ENCODE measurements at regions not wholly inside any gene's neighbourhood (a gene's known extent, or its start where the extent isn't known, plus 50 kb on each side); places are given as distances from the start of the nearest gene placed in this dataset.
"Not testable (repeated sequence)": the region's sequence is repeated elsewhere in the genome, so short reads cannot be mapped to it uniquely, and the experiment has no call there.

GRCh38 chr13:50274181-50274580 lies 258.9 kb downstream of the KCNRG start:
- DNase-seq: no peak

- DNase-seq: no peak
Measured at GRCh38 chr13:50275392-50276063, 260.3 kb downstream of the KCNRG start.

DNA sequence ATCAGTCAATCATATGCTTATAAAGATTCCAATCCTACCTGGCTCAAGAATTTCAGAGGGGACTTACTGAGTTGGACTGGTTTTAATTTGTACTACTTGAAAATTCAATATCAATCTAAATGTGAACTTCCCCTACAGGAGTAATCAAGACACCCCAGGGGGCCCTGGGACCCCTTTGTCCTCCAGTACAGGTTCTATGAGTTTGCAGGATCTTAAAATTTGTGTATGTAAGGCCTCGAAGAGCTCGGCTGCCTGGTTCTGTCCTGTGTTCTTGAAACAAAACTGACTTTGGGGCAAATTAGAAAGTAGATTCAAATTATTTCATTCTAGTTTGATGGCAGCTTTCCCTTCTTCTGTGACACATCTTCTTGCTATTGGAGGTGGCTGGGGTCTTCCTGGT lies 261.3 kb downstream of the KCNRG start:
- no peak for DNase-seq

- no peak for DNase-seq
Measured at GRCh38 chr13:50277127-50277526, 261.9 kb downstream of the KCNRG start.

- no peak for DNase-seq
Measured at GRCh38 chr13:50277906-50278305, 262.7 kb downstream of the KCNRG start.

DNA sequence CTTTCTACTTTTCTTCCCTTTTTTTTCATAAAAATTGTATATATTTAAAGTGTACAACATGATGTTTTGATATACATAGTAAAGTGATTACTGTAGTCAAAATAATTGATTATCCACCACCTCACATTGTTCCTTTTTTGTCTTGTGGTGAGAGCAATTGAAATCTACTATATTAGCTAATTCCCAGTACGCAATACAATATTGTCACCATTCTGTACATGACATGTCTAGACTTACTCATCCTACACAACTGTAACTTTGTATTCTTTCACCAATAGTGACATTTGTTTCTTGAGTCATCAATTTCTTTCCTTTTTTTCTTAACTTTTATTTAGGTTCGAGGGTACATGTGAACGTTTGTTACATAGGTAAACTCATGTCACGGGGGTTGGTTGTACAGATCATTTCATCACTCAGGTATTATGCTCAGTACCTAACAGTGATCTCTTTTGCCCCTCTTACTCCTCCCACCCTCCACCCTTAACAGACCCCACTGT lies 265.2 kb downstream of the KCNRG start:
- DNase-seq: no peak

DNA sequence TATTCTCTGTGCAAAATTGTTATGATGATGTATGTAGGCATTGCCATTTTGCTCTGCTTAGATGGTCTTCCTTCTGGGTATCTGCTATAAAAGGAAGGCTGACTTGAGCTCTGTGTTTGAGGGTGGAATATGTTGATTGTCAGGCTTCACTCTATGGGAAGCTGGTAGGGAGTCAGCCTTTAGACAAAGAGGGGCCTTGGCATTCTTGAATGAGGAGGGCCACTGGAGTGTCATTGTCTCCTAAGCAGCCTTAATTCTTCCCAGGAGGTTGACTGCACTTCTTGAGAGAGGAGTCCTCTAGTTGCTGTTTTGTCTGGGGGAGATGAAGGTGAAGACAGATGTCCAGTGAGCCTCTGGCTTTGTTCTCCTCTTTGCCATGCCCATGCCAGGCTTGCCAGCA lies 266.8 kb downstream of the KCNRG start:
- no peak for DNase-seq

- DNase-seq: no peak
Measured at GRCh38 chr13:50283017-50283416, 267.8 kb downstream of the KCNRG start.

- DNase-seq: no peak
Measured at GRCh38 chr13:50284540-50284939, 269.3 kb downstream of the KCNRG start.

GRCh38 chr13:50285283-50285682 lies 270.0 kb downstream of the KCNRG start:
- no peak for DNase-seq

GRCh38 chr13:50286324-50286723 lies 271.1 kb downstream of the KCNRG start:
- no peak for DNase-seq

- no peak for DNase-seq
Measured at GRCh38 chr13:50290186-50290585, 274.9 kb downstream of the KCNRG start.

DNA sequence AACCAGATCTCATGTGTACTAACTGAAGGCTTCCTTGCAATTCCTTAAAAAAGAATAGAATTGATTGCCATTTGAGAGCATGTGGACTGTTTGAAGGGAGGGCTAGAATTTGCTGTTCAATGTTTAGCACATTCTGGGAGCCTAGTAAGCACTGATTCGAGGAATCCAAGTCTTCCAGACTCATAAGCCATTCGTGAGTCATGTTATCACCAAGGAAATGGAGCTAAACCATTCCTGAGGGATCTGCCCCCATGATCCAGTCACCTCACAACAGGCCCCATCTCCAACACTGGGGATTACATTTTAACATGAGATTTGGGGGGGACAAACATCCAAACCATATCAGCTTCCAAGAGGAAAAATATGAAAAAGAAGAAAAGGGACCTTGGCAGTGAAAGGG lies 276.4 kb downstream of the KCNRG start:
- no peak for DNase-seq

- no peak for DNase-seq
Measured at GRCh38 chr13:50292081-50292480, 276.8 kb downstream of the KCNRG start.

- DNase-seq: not testable (repeated sequence)
Measured at GRCh38 chr13:50294425-50294824, 279.2 kb downstream of the KCNRG start.

GRCh38 chr13:50299546-50300249 lies 284.5 kb downstream of the KCNRG start:
- no peak for DNase-seq

DNA sequence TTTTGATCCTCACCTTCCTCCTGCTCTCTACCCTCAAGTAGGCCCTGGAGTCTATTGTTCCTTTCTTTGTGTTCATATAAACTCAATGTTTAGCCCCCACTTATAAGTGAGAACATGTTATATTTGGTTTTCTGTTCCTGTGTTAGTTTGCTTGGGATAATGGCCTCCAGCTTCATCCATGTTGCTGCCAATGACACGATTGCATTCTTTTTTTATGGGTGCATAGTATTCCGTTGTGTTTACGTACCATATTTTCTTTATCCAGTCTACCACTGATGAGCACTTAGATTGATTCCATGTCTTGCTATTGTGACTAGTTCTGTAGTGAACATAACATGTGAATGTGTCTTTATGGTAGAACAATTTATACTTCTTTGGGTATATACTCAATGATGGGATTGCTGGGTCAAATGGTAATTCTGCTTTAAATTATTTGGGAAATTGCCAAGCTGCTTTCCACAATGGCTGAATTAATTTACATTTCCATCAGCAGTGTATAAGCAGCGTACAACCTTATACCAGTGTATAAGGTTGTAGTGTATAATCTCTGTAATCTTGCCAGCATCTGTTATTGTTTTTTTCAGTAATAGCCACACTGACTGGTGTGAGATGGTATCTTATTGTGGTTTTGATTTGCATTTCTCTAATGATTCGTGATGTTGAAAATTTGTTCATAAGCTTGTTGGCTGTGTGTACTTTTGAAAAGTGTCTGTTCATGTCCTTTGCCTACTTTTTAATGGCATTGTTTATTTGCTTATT lies 288.9 kb downstream of the KCNRG start:
- DNase-seq: no peak

- DNase-seq: no peak
Measured at GRCh38 chr13:50306156-50306555, 290.9 kb downstream of the KCNRG start.

DNA sequence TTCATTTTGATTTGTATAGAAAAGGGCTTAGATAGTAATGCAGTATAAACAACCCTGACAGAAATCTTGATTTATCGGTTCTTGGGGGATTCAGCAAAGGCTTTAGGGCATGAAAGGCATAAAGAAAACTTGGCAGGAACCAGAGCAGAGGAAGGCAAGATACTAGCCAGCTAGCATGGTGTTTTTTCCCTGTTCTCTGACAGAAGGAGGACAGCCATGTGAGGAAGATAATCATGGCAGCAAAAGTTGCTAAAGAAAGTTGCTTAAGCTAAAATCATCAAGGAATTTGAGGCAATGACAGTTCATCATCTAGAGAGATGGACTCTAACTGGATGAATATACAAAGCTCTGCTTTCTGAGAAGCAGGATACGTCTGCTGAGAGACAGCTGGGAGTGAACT lies 294.1 kb downstream of the KCNRG start:
- no peak for DNase-seq

- no peak for DNase-seq
Measured at GRCh38 chr13:50309882-50310594, 294.8 kb downstream of the KCNRG start.

DNA sequence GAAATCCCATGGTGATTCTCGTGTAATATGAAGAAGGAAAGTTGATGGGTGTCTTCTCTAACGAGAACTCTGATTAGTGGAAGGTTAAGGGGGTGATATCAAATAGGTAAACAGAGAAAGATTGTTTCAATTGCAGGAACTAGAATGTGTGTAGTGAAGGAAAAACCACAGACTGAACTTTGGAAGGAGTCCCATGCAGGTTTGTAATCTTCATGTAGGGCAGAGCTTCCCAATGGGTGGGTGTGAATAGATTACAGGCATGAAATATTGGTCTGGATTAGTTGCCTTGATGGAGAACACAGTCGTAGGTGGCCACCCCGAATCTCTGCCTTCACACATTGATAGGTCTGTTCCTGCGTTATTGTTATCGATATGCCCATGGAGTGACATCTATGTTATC lies 295.5 kb downstream of the KCNRG start:
- DNase-seq: no peak

DNA sequence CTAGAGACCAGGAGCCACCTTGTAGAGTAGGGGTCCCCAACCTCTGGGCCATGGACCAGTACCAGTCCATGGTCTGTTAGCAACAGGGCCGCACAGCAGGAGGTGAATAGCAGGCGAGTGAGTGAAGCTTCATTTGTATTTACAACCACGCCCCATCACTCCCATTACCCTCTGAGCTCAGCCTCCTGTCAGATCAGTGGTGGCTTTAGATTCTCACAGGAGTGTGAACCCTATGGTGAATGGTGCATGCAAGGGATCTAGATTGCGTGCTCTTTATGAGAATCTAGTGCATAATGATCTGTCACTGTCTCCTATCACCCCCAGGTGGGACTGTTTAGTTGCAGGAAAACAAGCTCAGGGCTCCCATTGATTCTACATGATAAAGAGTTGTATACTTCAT lies 303.6 kb downstream of the KCNRG start:
- DNase-seq: no peak

All from skin of body (tissue), 1 donor.